Sigmoid colon (tissue), 6 donors: ENCODE measurements at regions not wholly inside any gene's neighbourhood (a gene's known extent, or its start where the extent isn't known, plus 50 kb on each side); places are given as distances from the start of the nearest gene placed in this dataset.

Experiments used
- DNase-seq: peaks from one replicate; pipeline ENCODE4 v3.0.0-alpha.2; 2019
- H3K27ac ChIP-seq, 4 donors: fragments of 200-600 bp; sonication (generic); one replicate each; pipeline ENCODE4 v1.5.1; 2016 to 2019; ENCODE audit warnings: mild to moderate bottlenecking in 1 of 4
- H3K27me3 ChIP-seq, 3 donors: fragments of 200-600 bp; sonication (generic); one replicate each; pipeline ENCODE4 v1.5.1; 2019; ENCODE audit warnings: mild to moderate bottlenecking in 1 of 3
- H3K36me3 ChIP-seq, 4 donors: fragments of 200-600 bp; sonication (generic); one replicate each; pipeline ENCODE4 v1.5.1; 2016 to 2019
- H3K4me1 ChIP-seq, 4 donors: fragments of 200-600 bp; sonication (generic); one replicate each; pipeline ENCODE4 v1.5.1; 2017 to 2019
- H3K4me3 ChIP-seq, 4 donors: fragments of 200-600 bp; sonication (generic); one replicate each; pipeline ENCODE4 v1.5.1; 2017 to 2019; ENCODE audit warnings: mild to moderate bottlenecking in 2 of 4, moderate library complexity in 1 of 4
- H3K9me3 ChIP-seq, 4 donors: fragments of 200-600 bp in 3 of 4; sonication (generic) in 3 of 4; one replicate each; pipeline versions ENCODE4 v1.5.1 to v1.6.1; 2013 to 2019
- CTCF ChIP-seq, 4 experiments: fragments of 450-650 bp in 3 of 4; fragments of 200-600 bp in 1 of 4; IDR thresholded peaks; one replicate each; pipeline ENCODE4 v1.5.1; 2016 to 2019; ENCODE audit warnings: antibody characterized with exemption in 4 of 4, mild to moderate bottlenecking in 3 of 4, moderate library complexity in 2 of 4
- EP300 ChIP-seq, 4 donors: sonication (generic); formaldehyde crosslinking; IDR thresholded peaks; one replicate each; pipeline ENCODE4 v1.6.1; 2017; ENCODE audit warnings: antibody characterized with exemption in 4 of 4
- POLR2A ChIP-seq, 2 donors: fragments of 450-650 bp; IDR thresholded peaks; one replicate each; pipeline ENCODE4 v1.6.1; 2016; ENCODE audit warnings: antibody characterized with exemption in 2 of 2, mild to moderate bottlenecking in 2 of 2, moderate library complexity in 2 of 2
- POLR2AphosphoS5 ChIP-seq, 4 donors: sonication (generic); formaldehyde crosslinking; IDR thresholded peaks; one replicate each; pipeline ENCODE4 v1.6.1; 2017; ENCODE audit warnings: antibody characterized with exemption in 4 of 4
- WGBS, 2 donors: extraction: QIAGEN DNeasy Blood & Tissue Kit; methylation state at CpG; one replicate each; pipeline ENCODE4 v1.1.7; 2013; 5-methylcytosine and 5-hydroxymethylcytosine counted together
- intact Hi-C: fragments of 100-400 bp; cut with DNase I; formaldehyde crosslinking; loops from one replicate; pipeline ENCODE4 v1.15.1; 2023
- donor health status: healthy with polysubstance abuse.
- donor health status: healthy.

DNA sequence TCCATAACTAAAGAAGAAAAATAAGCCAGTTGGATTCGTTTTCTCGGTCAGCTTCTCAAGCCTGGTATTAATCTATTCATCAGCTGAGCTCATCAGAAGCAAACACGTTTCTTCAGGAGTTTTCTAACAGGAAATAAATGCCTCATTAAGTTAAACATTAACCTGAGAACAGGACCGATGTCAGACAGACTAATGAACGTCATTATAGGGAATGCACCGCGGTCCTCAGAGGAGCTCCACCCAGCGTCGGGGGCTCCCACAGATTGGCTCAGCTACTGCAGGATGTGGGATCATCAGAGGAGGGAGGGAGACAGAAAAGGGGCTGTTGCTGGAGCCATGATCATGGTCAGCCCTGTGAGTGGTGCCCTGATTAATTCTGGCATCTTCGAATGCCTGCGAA lies 615.4 kb downstream of the PTPRU start:
- H3K36me3 ChIP-seq: no peaks in the 10 kb centered on the region
- no peak for DNase-seq
- WGBS, 2 donors: 29 to 59% methylated on average over 11 of the region's 11 CpGs

GRCh38 chr1:29849991-29850757 lies 613.9 kb downstream of the PTPRU start:
- WGBS, 2 donors: 53 to 74% methylated on average over 14 of the region's 14 CpGs
- DNase-seq: no peak
- H3K4me3 ChIP-seq: no peak overlapping the region
- no peaks in the 10 kb centered on the region for H3K36me3 ChIP-seq
- no peaks in the 10 kb centered on the region for H3K9me3 ChIP-seq
- no peaks in the 10 kb centered on the region for H3K4me1 ChIP-seq
- TF ChIP-seq POLR2AphosphoS5 (IDR thresholded peaks at IDR 0.05) (no peak), CTCF (IDR thresholded peaks at IDR 0.05) (no peak), EP300 (IDR thresholded peaks at IDR 0.05) (no peak), POLR2A (IDR thresholded peaks at IDR 0.05) (no peak)
- H3K27me3 ChIP-seq: peaks cover 0 to 42% (median 8%) of the 10 kb centered on the region in 3 donors
- intact Hi-C loops: loop anchor here (5.0 kb wide), 1 partner anchor 613 kb away; the partner anchor contains the start of gene PTPRU
- H3K27ac ChIP-seq: no peak overlapping the region

More for the DNA sequence above, 615.4 kb downstream of the PTPRU start:
- peaks cover 0 to 52% (median 15%) of the 10 kb centered on the region in 3 donors for H3K27me3 ChIP-seq
- TF ChIP-seq CTCF (IDR thresholded peaks at IDR 0.05) (no peak), EP300 (IDR thresholded peaks at IDR 0.05) (no peak), POLR2AphosphoS5 (IDR thresholded peaks at IDR 0.05) (no peak), POLR2A (IDR thresholded peaks at IDR 0.05) (no peak)
- H3K9me3 ChIP-seq: no peaks in the 10 kb centered on the region
- H3K4me3 ChIP-seq: no peak overlapping the region
- intact Hi-C loops: no loop called here
- no peaks in the 10 kb centered on the region for H3K4me1 ChIP-seq
- H3K27ac ChIP-seq: no peak overlapping the region

GRCh38 chr1:29849038-29849750 lies 612.9 kb downstream of the PTPRU start:
- intact Hi-C loops: loop anchor here (5.0 kb wide), 1 partner anchor 612 kb away; the partner anchor contains the start of gene PTPRU
- DNase-seq: no peak
- no peak overlapping the region for H3K4me3 ChIP-seq
- no peaks in the 10 kb centered on the region for H3K4me1 ChIP-seq
- no peak for TF ChIP-seq CTCF (IDR thresholded peaks at IDR 0.05)
- TF ChIP-seq POLR2AphosphoS5 (IDR thresholded peaks at IDR 0.05): no peak
- TF ChIP-seq POLR2A (IDR thresholded peaks at IDR 0.05): no peak
- no peak for TF ChIP-seq EP300 (IDR thresholded peaks at IDR 0.05)
- H3K27me3 ChIP-seq: peaks cover 0 to 36% (median 8%) of the 10 kb centered on the region in 3 donors
- H3K9me3 ChIP-seq: no peaks in the 10 kb centered on the region
- H3K27ac ChIP-seq: no peak overlapping the region
- 56 to 66% methylated on average over 10 of the region's 10 CpGs for WGBS, 2 donors
- H3K36me3 ChIP-seq: no peaks in the 10 kb centered on the region

- intact Hi-C loops: loop anchor here (5.0 kb wide), 1 partner anchor 609 kb away; the partner anchor contains the start of gene PTPRU
- WGBS, 2 donors: 58% methylated on average over 12 of the region's 12 CpGs
- Histone ChIP-seq H3K27me3 (peaks cover 0 to 36% (median 8%) of the 10 kb centered on the region in 3 donors), H3K36me3 (no peaks in the 10 kb centered on the region), H3K27ac (no peak overlapping the region), H3K4me1 (no peaks in the 10 kb centered on the region), H3K9me3 (peaks cover 0 to 8% (median 6%) of the 10 kb centered on the region in 4 donors), H3K4me3 (no peak overlapping the region)
- no peak for DNase-seq
- TF ChIP-seq EP300 (IDR thresholded peaks at IDR 0.05): no peak
- TF ChIP-seq POLR2A (IDR thresholded peaks at IDR 0.05): no peak
- no peak for TF ChIP-seq POLR2AphosphoS5 (IDR thresholded peaks at IDR 0.05)
- TF ChIP-seq CTCF (IDR thresholded peaks at IDR 0.05): no peak
Measured at GRCh38 chr1:29845910-29846309, 609.6 kb downstream of the PTPRU start.
